HCT116 (cell line): ENCODE measurements at regions not wholly inside any gene's neighbourhood (a gene's known extent, or its start where the extent isn't known, plus 50 kb on each side); places are given as distances from the start of the nearest gene placed in this dataset.

Source experiments
- ATAC-seq: fragments of 200-7000 bp; cut with Tn5 transposase; 2 replicates; pipeline ENCODE4 v1.9.1; 2020; ENCODE audit warnings: mild to moderate bottlenecking, moderate library complexity
- BruUV-seq: library from RNA; stranded (reverse); fragments of 400-500 nt; replicated peaks from 2 replicates; lab custom pipeline; 2021; lab: Mats Ljungman, UMichigan
- CTCF ChIA-PET: fragments of 300-600 bp; sonication (Branson Sonifier 250); formaldehyde crosslinking; loops from one replicate; lab custom pipeline; 2021; ENCODE audit warnings: antibody characterized with exemption; lab: Charles Lee
- POLR2A ChIA-PET: fragments of 300-600, 350-600 bp; sonication (Branson Sonifier 250); formaldehyde crosslinking; loops from one replicate; lab custom pipeline; 2021; ENCODE audit warnings: antibody characterized with exemption; lab: Charles Lee
- RAD21 ChIA-PET, 2 experiments: fragments of 300-600 bp; sonication (Branson Sonifier 250); formaldehyde crosslinking; loops; one replicate each; lab custom pipeline; 2023; ENCODE audit warnings: low total read pairs in 2 of 2; ENCODE audit not compliant: uncharacterized antibody in 2 of 2, unreplicated experiment in 2 of 2, low non-redundant PET in 1 of 2; lab: Charles Lee
- DNase-seq: peaks from one replicate; pipeline ENCODE4 v3.0.0-alpha.2; 2010; ENCODE audit warnings: low read depth, low spot score
- H2AFZ ChIP-seq: fragments of 200-600 bp; shearing (Covaris generic), sonication (generic); 2 replicates; pipeline ENCODE4 v1.6.1; 2017; ENCODE audit warnings: low read depth, mixed run types, mixed read lengths, antibody characterized with exemption, low read length; ENCODE audit not compliant: poor library complexity, severe bottlenecking
- H3K27ac ChIP-seq: 2 replicates; pipeline ENCODE4 v1.5.1; 2012; ENCODE audit warnings: low read depth, low read length
- H3K27me3 ChIP-seq: fragments of 200-600 bp; sonication (generic); 2 replicates; pipeline ENCODE4 v1.6.1; 2016; ENCODE audit warnings: mixed run types, low read length, mixed read lengths; ENCODE audit not compliant: insufficient read depth
- H3K36me3 ChIP-seq, 2 experiments: fragments of 200-500 bp in 1 of 2; fragments of 200-600 bp in 1 of 2; sonication (Bioruptor generic) in 1 of 2; sonication (generic) in 1 of 2; 2 replicates each; pipeline versions ENCODE4 v1.5.1 to v1.6.1; 2014 to 2016; ENCODE audit warnings: low read length in 2 of 2, inconsistent platforms in 1 of 2, mixed read lengths in 1 of 2, mixed run types in 1 of 2; ENCODE audit not compliant: insufficient read depth in 2 of 2, control insufficient read depth in 1 of 2
- H3K4me1 ChIP-seq, 2 experiments: fragments of 200-600 bp in 1 of 2; sonication (generic) in 1 of 2; 2 replicates each; pipeline versions ENCODE4 v1.5.1 to v1.6.1; 2012 to 2017; ENCODE audit warnings: low read length in 2 of 2, inconsistent platforms in 1 of 2, mild to moderate bottlenecking in 1 of 2, mixed read lengths in 1 of 2, mixed run types in 1 of 2, moderate library complexity in 1 of 2; ENCODE audit not compliant: insufficient read depth in 2 of 2, control insufficient read depth in 1 of 2
- H3K4me2 ChIP-seq: fragments of 200-600 bp; sonication (generic); 2 replicates; pipeline ENCODE4 v1.6.1; 2017; ENCODE audit warnings: mixed run types, low read length, mixed read lengths
- H3K4me3 ChIP-seq, 2 experiments: fragments of 200-600 bp in 1 of 2; sonication (generic) in 1 of 2; replicated peaks in 1 of 2; 2 replicates each; pipeline ENCODE4 v1.5.1; 2011 to 2016; ENCODE audit warnings: low read length in 2 of 2, control low read depth in 1 of 2, low read depth in 1 of 2, mild to moderate bottlenecking in 1 of 2, mixed read lengths in 1 of 2, mixed run types in 1 of 2
- H3K79me2 ChIP-seq: fragments of 200-600 bp; sonication (generic); 2 replicates; pipeline ENCODE4 v1.6.1; 2017; ENCODE audit warnings: mild to moderate bottlenecking, mixed run types, low read length, moderate library complexity, mixed read lengths; ENCODE audit not compliant: insufficient read depth
- H3K9ac ChIP-seq: fragments of 200-600 bp; sonication (generic); 2 replicates; pipeline ENCODE4 v1.6.1; 2016; ENCODE audit warnings: low read length, mixed read lengths
- H3K9me2 ChIP-seq: fragments of 200-600 bp; sonication (generic), shearing (Covaris generic); 2 replicates; pipeline ENCODE4 v1.6.1; 2017; ENCODE audit warnings: mixed run types, mild to moderate bottlenecking, moderate library complexity; ENCODE audit not compliant: insufficient read depth
- H3K9me3 ChIP-seq, 2 experiments: fragments of 200-500 bp in 1 of 2; fragments of 200-600 bp in 1 of 2; sonication (Bioruptor generic) in 1 of 2; sonication (generic) in 1 of 2; 2 replicates each; pipeline ENCODE4 v1.6.1; 2014 to 2017; ENCODE audit warnings: low read length in 2 of 2, mixed read lengths in 2 of 2, inconsistent platforms in 1 of 2, low read depth in 1 of 2, mild to moderate bottlenecking in 1 of 2, mixed run types in 1 of 2, moderate library complexity in 1 of 2; ENCODE audit not compliant: control insufficient read depth in 1 of 2, insufficient read depth in 1 of 2
- H4K20me1 ChIP-seq: fragments of 200-600 bp; sonication (generic), shearing (Covaris generic); 2 replicates; pipeline ENCODE4 v1.6.1; 2017; ENCODE audit warnings: mixed run types, mild to moderate bottlenecking, moderate library complexity; ENCODE audit not compliant: insufficient read depth
- CTCF ChIP-seq, 3 experiments: fragments of 200-600 bp in 1 of 3; sonication (generic) in 1 of 3; IDR thresholded peaks in 2 of 3; conservative IDR thresholded peaks in 1 of 3; 2 replicates each; pipeline ENCODE4 v1.5.1; 2012 to 2017; ENCODE audit warnings: low read depth in 2 of 3, low read length in 2 of 3, antibody characterized with exemption in 1 of 3, borderline replicate concordance in 1 of 3, control low read depth in 1 of 3, mild to moderate bottlenecking in 1 of 3, mixed read lengths in 1 of 3, mixed run types in 1 of 3, moderate library complexity in 1 of 3; ENCODE audit not compliant: insufficient read depth in 1 of 3
- JUND ChIP-seq: IDR thresholded peaks from 2 replicates; pipeline ENCODE4 v1.6.1; 2012
- REST ChIP-seq: IDR thresholded peaks from 2 replicates; pipeline ENCODE4 v1.6.1; 2012; ENCODE audit warnings: low read depth
- intact Hi-C: fragments of 100-400 bp; cut with micrococcal nuclease; formaldehyde crosslinking; loops from 2 replicates; pipeline ENCODE4 v1.10.0; 2022

- ATAC-seq (no peak), DNase-seq (no peak)
- H3K9ac ChIP-seq = no peak overlapping the region
- no peak overlapping the region for H3K4me3 ChIP-seq
- CTCF ChIA-PET = no interaction called here
- no peaks in the 10 kb centered on the region for H3K36me3 ChIP-seq
- no peak overlapping the region for H3K4me2 ChIP-seq
- no peaks in the 10 kb centered on the region for H3K79me2 ChIP-seq
- H4K20me1 ChIP-seq = no peaks in the 10 kb centered on the region
- no peaks in the 10 kb centered on the region for H3K9me2 ChIP-seq
- POLR2A ChIA-PET = no interaction called here
- no peak overlapping the region for H3K27ac ChIP-seq
- H3K4me1 ChIP-seq = peaks cover 11 to 15% of the 10 kb centered on the region in 2 experiments
- TF ChIP-seq JUND = no peak
- RAD21 ChIA-PET = no interaction called here
- no peaks in the 10 kb centered on the region for H3K27me3 ChIP-seq
- no peak overlapping the region for H2AFZ ChIP-seq
- intact Hi-C loops = no loop called here
- H3K9me3 ChIP-seq = peaks cover 0 to 6% of the 10 kb centered on the region in 2 experiments; a peak in 1 of 4 replicates
- BruUV-seq = no TSS peak
These were observed 303.0 kb upstream of the NR2F2 start for GRCh38 chr15:96027501-96027900.

GRCh38 chr15:96028620-96029019 lies 301.9 kb upstream of the NR2F2 start:
- Histone ChIP-seq H4K20me1 (no peaks in the 10 kb centered on the region), H3K27me3 (no peaks in the 10 kb centered on the region), H3K9ac (no peak overlapping the region), H3K79me2 (no peaks in the 10 kb centered on the region), H3K4me1 (peaks cover 11 to 15% of the 10 kb centered on the region in 2 experiments), H2AFZ (no peak overlapping the region), H3K9me3 (no peaks in the 10 kb centered on the region), H3K27ac (no peak overlapping the region), H3K4me3 (no peak overlapping the region), H3K9me2 (no peaks in the 10 kb centered on the region), H3K4me2 (no peak overlapping the region), H3K36me3 (no peaks in the 10 kb centered on the region)
- no TSS peak for BruUV-seq
- ATAC-seq (no peak), DNase-seq (no peak)
- POLR2A ChIA-PET = no interaction called here
- TF ChIP-seq REST (no peak), CTCF (IDR thresholded peaks at IDR 0.05 in 2 of 3, conservative IDR thresholded peaks at IDR 0.05 in 1 of 3; ENCODE audit: borderline replicate concordance in 1 of 3, insufficient read depth in 1 of 3, low read depth in 2 of 3, low read length in 2 of 3) (peak in 2 of 3 experiments; percentile 3 to 15; a peak in 1 of 6 replicates)
- CTCF ChIA-PET = no interaction called here
- intact Hi-C loops = no loop called here
- RAD21 ChIA-PET = no interaction called here
